Endothelial cell (in vitro differentiated cells): ENCODE measurements at regions not wholly inside any gene's neighbourhood (a gene's known extent, or its start where the extent isn't known, plus 50 kb on each side); places are given as distances from the start of the nearest gene placed in this dataset.

Experiments used
- DNase-seq: peaks from one replicate; pipeline ENCODE4 v3.0.0; 2021; ENCODE audit warnings: low spot score
- H3K27ac Mint-ChIP-seq: one replicate; pipeline ENCODE4 v1.8.0; 2021; ENCODE audit warnings: mixed read lengths, inconsistent platforms; ENCODE audit not compliant: unreplicated experiment
- H3K27me3 Mint-ChIP-seq: one replicate; pipeline ENCODE4 v1.8.0; 2021; ENCODE audit warnings: mild to moderate bottlenecking, moderate library complexity, mixed read lengths, inconsistent platforms; ENCODE audit not compliant: unreplicated experiment
- H3K36me3 Mint-ChIP-seq: one replicate; pipeline ENCODE4 v1.8.0; 2021; ENCODE audit warnings: mild to moderate bottlenecking, low read depth, mixed read lengths, inconsistent platforms; ENCODE audit not compliant: unreplicated experiment
- H3K4me1 Mint-ChIP-seq: one replicate; pipeline ENCODE4 v1.8.0; 2021; ENCODE audit warnings: mild to moderate bottlenecking, mixed read lengths, inconsistent platforms; ENCODE audit not compliant: unreplicated experiment
- H3K4me3 Mint-ChIP-seq: one replicate; pipeline ENCODE4 v1.8.0; 2021; ENCODE audit warnings: mild to moderate bottlenecking, mixed read lengths, inconsistent platforms; ENCODE audit not compliant: unreplicated experiment
- H3K9me3 Mint-ChIP-seq: one replicate; pipeline ENCODE4 v1.8.0; 2021; ENCODE audit warnings: mixed read lengths, inconsistent platforms; ENCODE audit not compliant: unreplicated experiment
- CTCF ChIP-seq: fragments of 200-600 bp; sonication (generic); IDR thresholded peaks from one replicate; pipeline ENCODE4 v1.5.0; 2021; ENCODE audit warnings: antibody characterized with exemption; ENCODE audit not compliant: unreplicated experiment

GRCh38 chr3:163929069-163929652, 1149.1 kb downstream of the SI start:
- no peak for DNase-seq
- H3K27ac Mint-ChIP-seq = no peak overlapping the region
- no peaks in the 10 kb centered on the region for H3K36me3 Mint-ChIP-seq
- H3K9me3 Mint-ChIP-seq = no peaks in the 10 kb centered on the region
- H3K27me3 Mint-ChIP-seq = no peaks in the 10 kb centered on the region
- H3K4me1 Mint-ChIP-seq = peaks cover 2% of the 10 kb centered on the region
- no peak for TF ChIP-seq CTCF
- no peak overlapping the region for H3K4me3 Mint-ChIP-seq

GRCh38 chr3:163927521-163927920, 1150.8 kb downstream of the SI start:
- Mint-ChIP-seq H3K4me1 (peaks cover 2% of the 10 kb centered on the region), H3K9me3 (no peaks in the 10 kb centered on the region), H3K27ac (no peak overlapping the region), H3K27me3 (no peaks in the 10 kb centered on the region), H3K36me3 (no peaks in the 10 kb centered on the region), H3K4me3 (no peak overlapping the region)
- TF ChIP-seq CTCF = no peak
- DNase-seq = no peak

GRCh38 chr3:163924600-163924999, 1153.7 kb downstream of the SI start:
- no peak for DNase-seq
- Mint-ChIP-seq H3K9me3 (no peaks in the 10 kb centered on the region), H3K4me3 (no peak overlapping the region), H3K27me3 (no peaks in the 10 kb centered on the region), H3K27ac (no peak overlapping the region), H3K36me3 (no peaks in the 10 kb centered on the region), H3K4me1 (peaks cover 2% of the 10 kb centered on the region)
- TF ChIP-seq CTCF = no peak

DNA sequence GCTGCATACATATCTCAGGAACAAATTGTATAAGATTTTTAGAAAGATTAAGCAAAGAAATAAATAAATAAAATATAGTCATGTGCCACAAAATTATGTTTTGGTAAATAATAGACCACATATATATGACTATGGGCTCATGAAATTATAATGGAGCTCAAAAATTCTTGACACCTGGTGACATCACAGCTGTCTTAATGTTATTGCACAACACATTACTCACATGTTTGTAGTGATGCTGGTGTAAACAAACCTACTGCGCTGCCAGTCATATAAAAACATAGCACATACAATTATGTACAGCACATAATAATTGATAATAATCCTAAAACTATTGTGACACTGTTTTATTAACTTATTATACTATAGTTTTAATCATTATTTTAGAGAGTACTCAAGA, 1159.1 kb downstream of the SI start:
- Mint-ChIP-seq H3K4me1 (no peaks in the 10 kb centered on the region), H3K36me3 (no peaks in the 10 kb centered on the region), H3K9me3 (no peaks in the 10 kb centered on the region), H3K4me3 (no peak overlapping the region), H3K27me3 (no peaks in the 10 kb centered on the region), H3K27ac (no peak overlapping the region)
- no peak for TF ChIP-seq CTCF
- DNase-seq = no peak

DNA sequence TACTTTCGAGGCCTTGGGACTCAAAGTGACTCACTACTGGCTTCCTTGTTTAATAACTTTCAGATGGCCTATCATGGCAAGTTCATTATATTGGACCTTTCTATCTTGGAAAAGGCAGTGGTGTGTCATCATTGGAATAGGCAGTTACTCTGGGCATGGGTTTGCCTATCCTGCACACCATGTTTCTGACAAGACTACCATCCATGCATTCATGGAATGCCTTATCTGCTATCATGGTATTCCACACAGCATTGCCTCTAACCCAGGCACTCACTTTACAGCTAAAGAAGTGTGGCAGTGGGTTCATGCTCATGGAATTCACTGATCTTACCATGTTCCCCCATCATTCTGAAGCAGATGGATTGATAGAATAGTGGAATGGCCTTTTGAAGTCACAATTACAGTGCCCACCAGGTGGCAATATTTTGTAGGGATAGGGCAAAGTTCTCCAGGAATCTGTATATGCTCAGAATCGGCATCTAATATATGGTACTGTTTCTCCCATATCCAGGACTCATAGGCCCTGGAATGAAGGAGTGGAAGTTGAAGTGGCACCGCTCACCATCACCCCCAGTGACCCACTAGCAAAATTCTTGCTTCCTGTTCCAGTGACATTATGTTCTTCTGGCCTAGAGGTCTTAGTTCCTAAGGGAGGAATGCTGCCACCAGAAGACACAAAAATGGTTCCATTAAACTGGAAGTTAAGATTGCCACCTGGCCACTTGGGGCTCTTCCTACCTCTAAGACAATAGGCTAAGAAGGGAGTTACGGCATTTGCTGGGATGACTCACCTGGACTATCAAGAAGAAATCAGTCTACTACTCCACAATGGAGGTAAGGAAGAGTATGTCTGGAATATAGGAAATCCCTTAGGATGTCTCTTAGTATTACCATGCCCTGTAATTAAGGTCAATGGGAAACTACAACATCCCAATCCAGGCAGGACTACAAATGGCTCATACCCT, 1161.4 kb downstream of the SI start:
- Mint-ChIP-seq H3K4me1 (no peaks in the 10 kb centered on the region), H3K9me3 (no peaks in the 10 kb centered on the region), H3K36me3 (no peaks in the 10 kb centered on the region), H3K27me3 (no peaks in the 10 kb centered on the region), H3K4me3 (no peak overlapping the region), H3K27ac (no peak overlapping the region)
- peak; percentile 52 for TF ChIP-seq CTCF
- DNase-seq = peak; percentile 20
